Right ventricle myocardium inferior (tissue), 1 donor: ENCODE measurements at regions not wholly inside any gene's neighbourhood (a gene's known extent, or its start where the extent isn't known, plus 50 kb on each side); places are given as distances from the start of the nearest gene placed in this dataset.
"Not testable (repeated sequence)": the region's sequence is repeated elsewhere in the genome, so short reads cannot be mapped to it uniquely, and the experiment has no call there.

ENCODE experiments used
- ATAC-seq: fragments of 200-7000 bp; cut with Tn5 transposase; one replicate; pipeline ENCODE4 v1.9.1; 2020; ENCODE audit warnings: mild to moderate bottlenecking, moderate library complexity
- DNase-seq: peaks from one replicate; pipeline ENCODE4 v3.0.0; 2021; ENCODE audit errors: missing footprints
- intact Hi-C: fragments of 100-400 bp; cut with DNase I; formaldehyde crosslinking; loops from one replicate; pipeline ENCODE4 v1.11.0; 2022
- donor health status: DM: no; HTN: yes; CAD: no; lungs with severe emphysema.

- no peak for ATAC-seq
- intact Hi-C loops = no loop called here
- DNase-seq = no peak
Observed at GRCh38 chr1:214127705-214128104, 139.9 kb downstream of the PROX1 start.

- ATAC-seq (no peak), DNase-seq (no peak)
- intact Hi-C loops = no loop called here
Observed at GRCh38 chr1:214135886-214136285, 145.1 kb upstream of the SMYD2 start.

GRCh38 chr1:214136324-214136919 lies 144.5 kb upstream of the SMYD2 start:
- DNase-seq (no peak), ATAC-seq (no peak)
- intact Hi-C loops = no loop called here

- DNase-seq (no peak), ATAC-seq (no peak)
- intact Hi-C loops = no loop called here
Observed at GRCh38 chr1:214141486-214141885, 139.5 kb upstream of the SMYD2 start.

- no peak for ATAC-seq
- intact Hi-C loops = no loop called here
- no peak for DNase-seq
Observed at GRCh38 chr1:214143006-214143992, 137.7 kb upstream of the SMYD2 start.

- DNase-seq, ATAC-seq, intact Hi-C loops: not testable (repeated sequence)
Observed at GRCh38 chr1:214144521-214144920, 136.4 kb upstream of the SMYD2 start.

- no peak for DNase-seq
- intact Hi-C loops = no loop called here
- ATAC-seq = no peak
Observed at GRCh38 chr1:214146523-214146922, 134.4 kb upstream of the SMYD2 start.

GRCh38 chr1:214154596-214155292 lies 126.2 kb upstream of the SMYD2 start:
- intact Hi-C loops = no loop called here
- DNase-seq (no peak), ATAC-seq (no peak)

GRCh38 chr1:214155987-214156625 lies 124.9 kb upstream of the SMYD2 start:
- ATAC-seq = no peak

GRCh38 chr1:214164173-214164572 lies 116.8 kb upstream of the SMYD2 start:
- ATAC-seq (no peak), DNase-seq (no peak)
- intact Hi-C loops = no loop called here

More at GRCh38 chr1:214155987-214156625, 124.9 kb upstream of the SMYD2 start:
- DNase-seq = no peak
- intact Hi-C loops = no loop called here

- ATAC-seq (no peak), DNase-seq (no peak)
- intact Hi-C loops = no loop called here
Observed at GRCh38 chr1:214165850-214166374, 115.0 kb upstream of the SMYD2 start.

GRCh38 chr1:214174508-214175199 lies 106.3 kb upstream of the SMYD2 start:
- ATAC-seq (no peak), DNase-seq (no peak)
- intact Hi-C loops = no loop called here

GRCh38 chr1:214178102-214178501 lies 102.9 kb upstream of the SMYD2 start:
- DNase-seq = no peak
- no peak for ATAC-seq
- intact Hi-C loops = no loop called here

GRCh38 chr1:214184992-214185391 lies 96.0 kb upstream of the SMYD2 start:
- DNase-seq (no peak), ATAC-seq (no peak)
- intact Hi-C loops = no loop called here

- DNase-seq = no peak
- no peak for ATAC-seq
- intact Hi-C loops = no loop called here
Observed at GRCh38 chr1:214186103-214186824, 94.7 kb upstream of the SMYD2 start.

- DNase-seq (peak; percentile 57), ATAC-seq (no peak)
- intact Hi-C loops = no loop called here
Observed at GRCh38 chr1:214187121-214187900, 93.6 kb upstream of the SMYD2 start.

- DNase-seq = no peak
- intact Hi-C loops = no loop called here
- ATAC-seq = no peak
Observed at GRCh38 chr1:214187933-214188332, 93.0 kb upstream of the SMYD2 start.
